ENCODE measurements at regions not wholly inside any gene's neighbourhood (a gene's known extent, or its start where the extent isn't known, plus 50 kb on each side); places are given as distances from the start of the nearest gene placed in this dataset.
A peak's percentile ranks its signal among the peaks of the same experiment; 100 is the strongest.

- Histone ChIP-seq H3K4me1 (ENCODE audit: control insufficient read depth in 3 of 3, insufficient read depth in 2 of 3, low read depth in 1 of 3, low read length in 2 of 3) (no peaks in the 10 kb centered on the region), H3K4me3 (ENCODE audit: low read depth in 1 of 3, low read length in 3 of 3) (no peak overlapping the region), H3K27ac (ENCODE audit: low read depth in 1 of 3, low read length in 2 of 3) (no peak overlapping the region), H3K27me3 (ENCODE audit: control insufficient read depth in 3 of 3, insufficient read depth in 3 of 3, low read length in 3 of 3) (no peaks in the 10 kb centered on the region), H3K9me3 (ENCODE audit: control insufficient read depth in 2 of 2, insufficient read depth in 1 of 2, low read depth in 1 of 2, low read length in 1 of 2) (no peaks in the 10 kb centered on the region), H3K36me3 (ENCODE audit: control insufficient read depth in 3 of 3, insufficient read depth in 2 of 3, low read depth in 1 of 3, low read length in 3 of 3) (no peaks in the 10 kb centered on the region)
- 73 to 82% (median 78%) methylated on average over 5 of the region's 5 CpGs for WGBS, 3 donors
- no peak for DNase-seq
- FAIRE-seq, result no peak
Measured at GRCh38 chr13:50303963-50304721, 288.9 kb downstream of the KCNRG start.

GRCh38 chr13:50306156-50306555 is 290.9 kb downstream of the KCNRG start:
- no peak for DNase-seq
- no peak overlapping the region for H3K4me3 ChIP-seq (ENCODE audit: low read depth in 1 of 3, low read length in 3 of 3)
- no peak for FAIRE-seq
- no peaks in the 10 kb centered on the region for H3K27me3 ChIP-seq (ENCODE audit: control insufficient read depth in 3 of 3, insufficient read depth in 3 of 3, low read length in 3 of 3)
- no peaks in the 10 kb centered on the region for H3K9me3 ChIP-seq (ENCODE audit: control insufficient read depth in 2 of 2, insufficient read depth in 1 of 2, low read depth in 1 of 2, low read length in 1 of 2)
- WGBS, 3 donors, result 76 to 89% (median 89%) methylated on average over 4 of the region's 4 CpGs
- H3K27ac ChIP-seq (ENCODE audit: low read depth in 1 of 3, low read length in 2 of 3), result no peak overlapping the region
- peaks cover 0 to 5% (median 0%) of the 10 kb centered on the region in 3 donors for H3K4me1 ChIP-seq (ENCODE audit: control insufficient read depth in 3 of 3, insufficient read depth in 2 of 3, low read depth in 1 of 3, low read length in 2 of 3)
- H3K36me3 ChIP-seq (ENCODE audit: control insufficient read depth in 3 of 3, insufficient read depth in 2 of 3, low read depth in 1 of 3, low read length in 3 of 3), result no peaks in the 10 kb centered on the region

GRCh38 chr13:50309318-50309717 is 294.1 kb downstream of the KCNRG start:
- Histone ChIP-seq H3K4me3 (ENCODE audit: low read depth in 1 of 3, low read length in 3 of 3) (no peak overlapping the region), H3K4me1 (ENCODE audit: control insufficient read depth in 3 of 3, insufficient read depth in 2 of 3, low read depth in 1 of 3, low read length in 2 of 3) (peaks cover 0 to 5% (median 0%) of the 10 kb centered on the region in 3 donors), H3K27me3 (ENCODE audit: control insufficient read depth in 3 of 3, insufficient read depth in 3 of 3, low read length in 3 of 3) (no peaks in the 10 kb centered on the region), H3K27ac (ENCODE audit: low read depth in 1 of 3, low read length in 2 of 3) (no peak overlapping the region), H3K36me3 (ENCODE audit: control insufficient read depth in 3 of 3, insufficient read depth in 2 of 3, low read depth in 1 of 3, low read length in 3 of 3) (no peaks in the 10 kb centered on the region), H3K9me3 (ENCODE audit: control insufficient read depth in 2 of 2, insufficient read depth in 1 of 2, low read depth in 1 of 2, low read length in 1 of 2) (no peaks in the 10 kb centered on the region)
- WGBS, 3 donors, result 57 to 85% (median 76%) methylated on average over 2 of the region's 2 CpGs
- FAIRE-seq, result no peak
- DNase-seq, result no peak

- FAIRE-seq (no peak), DNase-seq (peak in 1 of 2 donors; percentile 15)
- peaks cover 0 to 5% (median 0%) of the 10 kb centered on the region in 3 donors for H3K4me1 ChIP-seq (ENCODE audit: control insufficient read depth in 3 of 3, insufficient read depth in 2 of 3, low read depth in 1 of 3, low read length in 2 of 3)
- H3K27me3 ChIP-seq (ENCODE audit: control insufficient read depth in 3 of 3, insufficient read depth in 3 of 3, low read length in 3 of 3), result no peaks in the 10 kb centered on the region
- no peak overlapping the region for H3K4me3 ChIP-seq (ENCODE audit: low read depth in 1 of 3, low read length in 3 of 3)
- H3K9me3 ChIP-seq (ENCODE audit: control insufficient read depth in 2 of 2, insufficient read depth in 1 of 2, low read depth in 1 of 2, low read length in 1 of 2), result no peaks in the 10 kb centered on the region
- WGBS, 3 donors, result 44 to 47% (median 46%) methylated on average over 7 of the region's 7 CpGs
- H3K27ac ChIP-seq (ENCODE audit: low read depth in 1 of 3, low read length in 2 of 3), result no peak overlapping the region
- no peaks in the 10 kb centered on the region for H3K36me3 ChIP-seq (ENCODE audit: control insufficient read depth in 3 of 3, insufficient read depth in 2 of 3, low read depth in 1 of 3, low read length in 3 of 3)
Measured at GRCh38 chr13:50309882-50310594, 294.8 kb downstream of the KCNRG start.

GRCh38 chr13:50310734-50311133 is 295.5 kb downstream of the KCNRG start:
- Histone ChIP-seq H3K4me3 (ENCODE audit: low read depth in 1 of 3, low read length in 3 of 3) (no peak overlapping the region), H3K27me3 (ENCODE audit: control insufficient read depth in 3 of 3, insufficient read depth in 3 of 3, low read length in 3 of 3) (no peaks in the 10 kb centered on the region), H3K9me3 (ENCODE audit: control insufficient read depth in 2 of 2, insufficient read depth in 1 of 2, low read depth in 1 of 2, low read length in 1 of 2) (no peaks in the 10 kb centered on the region), H3K27ac (ENCODE audit: low read depth in 1 of 3, low read length in 2 of 3) (no peak overlapping the region), H3K4me1 (ENCODE audit: control insufficient read depth in 3 of 3, insufficient read depth in 2 of 3, low read depth in 1 of 3, low read length in 2 of 3) (peaks cover 0 to 5% (median 0%) of the 10 kb centered on the region in 3 donors), H3K36me3 (ENCODE audit: control insufficient read depth in 3 of 3, insufficient read depth in 2 of 3, low read depth in 1 of 3, low read length in 3 of 3) (no peaks in the 10 kb centered on the region)
- no peak for FAIRE-seq
- WGBS, 3 donors, result 64 to 81% (median 75%) methylated on average over 6 of the region's 6 CpGs
- DNase-seq, result no peak

- no peaks in the 10 kb centered on the region for H3K27me3 ChIP-seq (ENCODE audit: control insufficient read depth in 3 of 3, insufficient read depth in 3 of 3, low read length in 3 of 3)
- H3K4me3 ChIP-seq (ENCODE audit: low read depth in 1 of 3, low read length in 3 of 3), result no peak overlapping the region
- no peaks in the 10 kb centered on the region for H3K4me1 ChIP-seq (ENCODE audit: control insufficient read depth in 3 of 3, insufficient read depth in 2 of 3, low read depth in 1 of 3, low read length in 2 of 3)
- no peak overlapping the region for H3K27ac ChIP-seq (ENCODE audit: low read depth in 1 of 3, low read length in 2 of 3)
- no peaks in the 10 kb centered on the region for H3K9me3 ChIP-seq (ENCODE audit: control insufficient read depth in 2 of 2, insufficient read depth in 1 of 2, low read depth in 1 of 2, low read length in 1 of 2)
- DNase-seq (peak in 1 of 2 donors; percentile 26), FAIRE-seq (no peak)
- H3K36me3 ChIP-seq (ENCODE audit: control insufficient read depth in 3 of 3, insufficient read depth in 2 of 3, low read depth in 1 of 3, low read length in 3 of 3), result no peaks in the 10 kb centered on the region
- WGBS, 3 donors, result 90 to 94% (median 92%) methylated on average over 4 of the region's 4 CpGs
Measured at GRCh38 chr13:50318887-50319286, 303.6 kb downstream of the KCNRG start.

GRCh38 chr13:50319635-50320255 is 304.5 kb downstream of the KCNRG start:
- Histone ChIP-seq H3K27me3 (ENCODE audit: control insufficient read depth in 3 of 3, insufficient read depth in 3 of 3, low read length in 3 of 3) (no peaks in the 10 kb centered on the region), H3K4me3 (ENCODE audit: low read depth in 1 of 3, low read length in 3 of 3) (no peak overlapping the region), H3K36me3 (ENCODE audit: control insufficient read depth in 3 of 3, insufficient read depth in 2 of 3, low read depth in 1 of 3, low read length in 3 of 3) (no peaks in the 10 kb centered on the region), H3K9me3 (ENCODE audit: control insufficient read depth in 2 of 2, insufficient read depth in 1 of 2, low read depth in 1 of 2, low read length in 1 of 2) (no peaks in the 10 kb centered on the region), H3K4me1 (ENCODE audit: control insufficient read depth in 3 of 3, insufficient read depth in 2 of 3, low read depth in 1 of 3, low read length in 2 of 3) (no peaks in the 10 kb centered on the region), H3K27ac (ENCODE audit: low read depth in 1 of 3, low read length in 2 of 3) (peak overlapping the region in 1 of 3 donors; percentile 44)
- DNase-seq (peak in 1 of 2 donors; percentile 52), FAIRE-seq (no peak)
- WGBS, 3 donors, result 30 to 51% (median 42%) methylated on average over 2 of the region's 2 CpGs

GRCh38 chr13:50320271-50320862 is 305.1 kb downstream of the KCNRG start:
- peak overlapping the region in 1 of 3 donors; percentile 44 for H3K27ac ChIP-seq (ENCODE audit: low read depth in 1 of 3, low read length in 2 of 3)
- FAIRE-seq, result no peak

More at GRCh38 chr13:50320271-50320862, 305.1 kb downstream of the KCNRG start:
- H3K36me3 ChIP-seq (ENCODE audit: control insufficient read depth in 3 of 3, insufficient read depth in 2 of 3, low read depth in 1 of 3, low read length in 3 of 3), result no peaks in the 10 kb centered on the region
- no peak overlapping the region for H3K4me3 ChIP-seq (ENCODE audit: low read depth in 1 of 3, low read length in 3 of 3)
- no peaks in the 10 kb centered on the region for H3K27me3 ChIP-seq (ENCODE audit: control insufficient read depth in 3 of 3, insufficient read depth in 3 of 3, low read length in 3 of 3)
- 0% methylated on average over 1 of the region's 1 CpG for WGBS, 3 donors
- DNase-seq, result peak; percentile 27 to 31
- no peaks in the 10 kb centered on the region for H3K4me1 ChIP-seq (ENCODE audit: control insufficient read depth in 3 of 3, insufficient read depth in 2 of 3, low read depth in 1 of 3, low read length in 2 of 3)
- H3K9me3 ChIP-seq (ENCODE audit: control insufficient read depth in 2 of 2, insufficient read depth in 1 of 2, low read depth in 1 of 2, low read length in 1 of 2), result no peaks in the 10 kb centered on the region
